ENCODE measurements at regions not wholly inside any gene's neighbourhood (a gene's known extent, or its start where the extent isn't known, plus 50 kb on each side); places are given as distances from the start of the nearest gene placed in this dataset.
"Not testable (repeated sequence)": the region's sequence is repeated elsewhere in the genome, so short reads cannot be mapped to it uniquely, and the experiment has no call there.

DNA sequence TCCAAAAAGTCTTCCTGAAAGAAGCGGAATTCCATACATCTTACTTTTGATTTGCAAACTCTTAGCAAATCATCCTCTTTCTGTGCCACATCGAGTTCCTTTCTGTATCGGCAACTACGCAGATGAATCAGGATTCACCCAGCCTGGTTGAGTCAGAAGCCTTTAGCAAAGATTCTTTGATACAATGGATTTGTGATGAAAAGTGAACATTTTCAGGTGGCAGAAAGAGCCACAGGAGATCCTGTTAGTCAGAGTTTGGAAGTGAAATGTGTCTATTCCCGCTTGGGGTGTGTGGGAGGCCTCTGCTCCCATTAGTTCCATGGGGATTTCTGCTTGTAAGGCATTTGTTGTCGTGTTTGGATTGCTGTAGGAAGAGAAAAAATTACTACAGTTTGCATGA is 351.8 kb upstream of the WWC1 start:
- DNase-seq (ENCODE audit: low read depth): no peak
- TF ChIP-seq MAX (IDR thresholded peaks at IDR 0.05; ENCODE audit: low read depth, low read length): no peak
- TF ChIP-seq POLR2A (IDR thresholded peaks at IDR 0.05; ENCODE audit: extremely low read depth, insufficient read length): no peak
- TF ChIP-seq, protein P1, sequence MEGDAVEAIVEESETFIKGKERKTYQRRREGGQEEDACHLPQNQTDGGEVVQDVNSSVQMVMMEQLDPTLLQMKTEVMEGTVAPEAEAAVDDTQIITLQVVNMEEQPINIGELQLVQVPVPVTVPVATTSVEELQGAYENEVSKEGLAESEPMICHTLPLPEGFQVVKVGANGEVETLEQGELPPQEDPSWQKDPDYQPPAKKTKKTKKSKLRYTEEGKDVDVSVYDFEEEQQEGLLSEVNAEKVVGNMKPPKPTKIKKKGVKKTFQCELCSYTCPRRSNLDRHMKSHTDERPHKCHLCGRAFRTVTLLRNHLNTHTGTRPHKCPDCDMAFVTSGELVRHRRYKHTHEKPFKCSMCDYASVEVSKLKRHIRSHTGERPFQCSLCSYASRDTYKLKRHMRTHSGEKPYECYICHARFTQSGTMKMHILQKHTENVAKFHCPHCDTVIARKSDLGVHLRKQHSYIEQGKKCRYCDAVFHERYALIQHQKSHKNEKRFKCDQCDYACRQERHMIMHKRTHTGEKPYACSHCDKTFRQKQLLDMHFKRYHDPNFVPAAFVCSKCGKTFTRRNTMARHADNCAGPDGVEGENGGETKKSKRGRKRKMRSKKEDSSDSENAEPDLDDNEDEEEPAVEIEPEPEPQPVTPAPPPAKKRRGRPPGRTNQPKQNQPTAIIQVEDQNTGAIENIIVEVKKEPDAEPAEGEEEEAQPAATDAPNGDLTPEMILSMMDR (IDR thresholded peaks at IDR 0.05; ENCODE audit: low read depth, low read length): no peak
- TF ChIP-seq MYC (IDR thresholded peaks at IDR 0.05; ENCODE audit: low read depth, low read length): no peak
- H3K4me3 ChIP-seq (ENCODE audit: low read depth, low read length): no peak overlapping the region

- DNase-seq (ENCODE audit: low read depth): no peak
- no peak overlapping the region for H3K4me3 ChIP-seq (ENCODE audit: low read depth, low read length)
- TF ChIP-seq MAX (IDR thresholded peaks at IDR 0.05; ENCODE audit: low read depth, low read length) (no peak), MYC (IDR thresholded peaks at IDR 0.05; ENCODE audit: low read depth, low read length) (no peak), POLR2A (IDR thresholded peaks at IDR 0.05; ENCODE audit: extremely low read depth, insufficient read length) (no peak)
- TF ChIP-seq, protein P1 (IDR thresholded peaks at IDR 0.05; ENCODE audit: low read depth, low read length): no peak
Observed at GRCh38 chr5:167940911-167941310, 350.5 kb upstream of the WWC1 start.

DNA sequence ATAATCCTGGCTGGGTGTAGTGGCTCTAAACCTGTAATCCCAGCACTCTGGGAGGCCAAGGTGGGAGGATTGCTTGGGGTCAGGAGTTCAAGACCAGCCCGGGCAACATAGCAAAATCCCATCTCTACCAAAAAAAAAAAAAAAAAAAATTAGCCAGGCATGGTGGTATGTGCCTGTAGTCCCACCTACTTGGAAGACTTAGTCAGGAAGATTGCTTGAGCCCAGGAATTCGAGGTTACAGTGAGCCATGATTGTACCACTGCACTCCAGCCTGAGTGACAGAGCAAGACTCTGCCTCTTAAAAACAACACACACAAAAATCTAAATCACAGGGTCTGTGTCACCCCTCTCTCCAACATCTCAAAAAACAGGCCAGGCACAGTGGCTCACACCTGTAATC is 349.9 kb upstream of the WWC1 start:
- DNase-seq (ENCODE audit: low read depth): not testable (repeated sequence)

GRCh38 chr5:167943343-167943742 is 348.1 kb upstream of the WWC1 start:
- TF ChIP-seq POLR2A (IDR thresholded peaks at IDR 0.05; ENCODE audit: extremely low read depth, insufficient read length): no peak
- H3K4me3 ChIP-seq (ENCODE audit: low read depth, low read length): no peak overlapping the region
- DNase-seq (ENCODE audit: low read depth): no peak

More for the DNA sequence above, 349.9 kb upstream of the WWC1 start:
- not testable (repeated sequence) for H3K4me3 ChIP-seq (ENCODE audit: low read depth, low read length)

DNA sequence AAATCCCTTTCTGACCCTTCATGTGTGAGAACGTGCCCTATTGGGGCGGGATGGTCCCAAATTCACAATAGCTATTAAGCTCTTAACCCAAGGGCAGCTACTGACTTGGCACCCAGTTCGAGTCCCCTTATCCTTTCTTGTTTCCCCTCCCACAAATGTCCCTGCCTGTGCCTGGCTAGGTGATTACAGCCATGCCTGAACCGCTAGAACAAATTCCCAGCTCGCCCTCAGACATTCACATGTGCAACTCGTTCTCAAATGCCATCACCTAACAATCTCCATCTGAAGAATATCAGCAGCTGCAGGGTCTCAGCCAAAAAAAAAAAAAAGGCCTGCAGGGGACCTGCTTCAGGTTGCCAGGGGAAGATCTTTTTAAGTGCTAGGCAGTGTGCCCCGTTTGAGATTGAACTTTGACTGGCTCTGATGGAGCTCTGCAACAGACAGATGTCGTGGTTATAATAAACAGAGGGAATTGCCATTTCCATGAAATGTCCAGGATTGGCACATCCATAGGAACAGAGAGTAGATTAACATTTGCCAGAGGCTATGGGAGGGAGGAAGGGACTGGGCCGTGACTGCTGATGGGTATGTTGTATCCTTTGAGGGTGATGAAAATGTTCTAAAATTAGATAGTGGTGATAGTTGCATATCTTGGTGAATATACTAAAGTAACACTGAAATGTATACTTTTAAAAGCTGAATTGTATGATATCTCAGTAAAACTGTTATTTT is 347.2 kb upstream of the WWC1 start:
- no peak for DNase-seq (ENCODE audit: low read depth)
- H3K4me3 ChIP-seq (ENCODE audit: low read depth, low read length): no peak overlapping the region
- TF ChIP-seq, protein P1 (IDR thresholded peaks at IDR 0.05; ENCODE audit: low read depth, low read length): no peak
- TF ChIP-seq POLR2A (IDR thresholded peaks at IDR 0.05; ENCODE audit: extremely low read depth, insufficient read length): no peak
- no peak for TF ChIP-seq MYC (IDR thresholded peaks at IDR 0.05; ENCODE audit: low read depth, low read length)
- TF ChIP-seq MAX (IDR thresholded peaks at IDR 0.05; ENCODE audit: low read depth, low read length): no peak

DNA sequence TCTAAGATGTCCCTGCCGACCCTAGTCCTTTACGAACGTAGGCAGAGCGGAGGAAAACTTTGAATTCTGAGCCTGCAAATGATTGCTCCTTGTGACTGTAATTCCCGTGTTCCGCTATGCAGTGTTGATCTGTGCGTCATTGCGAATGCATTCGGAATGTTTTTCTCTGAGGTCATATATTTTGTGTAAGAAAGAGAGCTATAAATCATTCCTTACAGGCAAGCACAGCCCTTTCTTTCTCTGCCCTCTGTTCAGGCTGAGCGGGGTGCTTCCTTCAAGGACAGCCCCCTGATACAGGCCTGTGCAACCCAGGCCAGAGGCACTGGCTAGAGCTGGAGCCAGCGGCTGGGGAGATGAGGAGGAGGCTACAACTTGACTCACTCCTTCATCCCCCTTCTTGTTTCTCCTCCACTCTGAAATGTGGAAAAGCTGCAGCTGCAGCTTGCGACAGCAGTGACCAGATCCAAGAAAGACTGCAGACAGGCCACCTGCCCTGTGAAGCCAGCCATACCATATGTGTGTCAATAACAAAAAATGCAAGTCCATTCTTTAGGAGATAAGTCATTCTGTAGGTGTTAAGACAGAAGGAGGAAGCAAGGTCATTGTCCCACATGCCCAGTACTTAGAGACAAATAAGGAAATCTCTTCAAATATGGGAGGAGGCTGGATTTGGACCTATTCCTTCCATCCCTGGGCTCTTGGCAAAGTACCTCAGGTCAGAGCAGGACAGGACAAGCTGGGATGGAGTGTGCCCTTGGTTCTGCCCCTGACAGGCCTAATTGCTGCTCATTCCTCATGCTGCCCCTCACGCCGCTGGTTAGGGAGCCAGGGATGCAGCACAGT is 345.7 kb upstream of the WWC1 start:
- TF ChIP-seq, protein P1 (IDR thresholded peaks at IDR 0.05; ENCODE audit: low read depth, low read length): no peak
- TF ChIP-seq MAX (IDR thresholded peaks at IDR 0.05; ENCODE audit: low read depth, low read length) (no peak), MYC (IDR thresholded peaks at IDR 0.05; ENCODE audit: low read depth, low read length) (no peak), POLR2A (IDR thresholded peaks at IDR 0.05; ENCODE audit: extremely low read depth, insufficient read length) (no peak)
- H3K4me3 ChIP-seq (ENCODE audit: low read depth, low read length): no peak overlapping the region
- DNase-seq (ENCODE audit: low read depth): no peak

Data from NB4 (cell line).